ENCODE measurements at regions not wholly inside any gene's neighbourhood (a gene's known extent, or its start where the extent isn't known, plus 50 kb on each side); places are given as distances from the start of the nearest gene placed in this dataset.
A peak's percentile ranks its signal among the peaks of the same experiment; 100 is the strongest.
"Not testable (repeated sequence)": the region's sequence is repeated elsewhere in the genome, so short reads cannot be mapped to it uniquely, and the experiment has no call there.

DNA sequence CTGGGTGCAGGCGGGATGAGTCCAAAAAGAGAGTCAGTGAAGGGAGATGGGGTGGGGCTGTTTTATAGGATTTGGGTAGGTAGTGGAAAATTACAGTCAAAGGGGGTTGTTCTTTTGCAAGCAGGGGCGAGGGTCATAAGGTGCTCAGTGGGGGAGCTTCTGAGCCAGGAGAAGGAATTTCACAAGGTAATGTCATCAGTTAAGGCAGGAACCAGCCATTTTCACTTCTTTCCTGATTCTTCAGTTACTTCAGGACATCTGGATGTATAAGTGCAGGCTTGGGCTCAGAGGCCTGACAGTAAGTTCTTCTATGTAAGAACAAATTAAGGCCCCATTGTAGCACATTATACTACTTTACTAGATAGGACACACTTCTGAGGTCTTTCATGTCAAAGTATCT is 231.2 kb upstream of the NRXN1 start:
- not testable (repeated sequence) for H3K9me3 ChIP-seq (ENCODE audit: control insufficient read depth, low read length); H3K36me3 ChIP-seq (ENCODE audit: control insufficient read depth, insufficient read depth, low read length, severe bottlenecking); DNase-seq (ENCODE audit: low read depth); H3K9ac ChIP-seq (ENCODE audit: low read length); H3K4me1 ChIP-seq (ENCODE audit: control insufficient read depth, insufficient read depth, low read length); H3K27me3 ChIP-seq (replicated peaks; ENCODE audit: control insufficient read depth, insufficient read depth, low read length); H3K4me3 ChIP-seq (ENCODE audit: low read length)

DNA sequence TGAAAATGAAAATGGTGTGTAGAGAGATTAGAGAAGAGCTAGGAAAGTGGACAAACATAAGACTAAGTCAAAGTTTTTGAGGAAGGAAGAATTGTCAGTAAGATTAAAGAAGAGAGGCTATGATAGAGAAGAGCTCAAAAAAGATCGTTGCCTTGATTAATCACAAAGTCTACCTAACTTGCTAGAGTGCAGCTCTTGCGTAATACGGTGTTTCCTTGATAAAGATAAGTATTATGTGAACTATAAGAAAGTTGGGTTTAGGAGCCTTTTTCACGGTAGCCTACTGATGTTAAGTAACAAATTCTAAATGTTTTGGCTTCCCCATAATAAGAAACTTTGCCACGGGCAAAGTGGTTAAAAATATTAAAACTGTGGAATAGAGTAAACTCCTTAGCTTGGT is 226.4 kb upstream of the NRXN1 start:
- Histone ChIP-seq H3K4me1 (ENCODE audit: control insufficient read depth, insufficient read depth, low read length) (no peaks in the 10 kb centered on the region), H3K9me3 (ENCODE audit: control insufficient read depth, low read length) (no peaks in the 10 kb centered on the region), H3K36me3 (ENCODE audit: control insufficient read depth, insufficient read depth, low read length, severe bottlenecking) (no peaks in the 10 kb centered on the region), H3K4me3 (ENCODE audit: low read length) (no peak overlapping the region), H3K9ac (ENCODE audit: low read length) (no peak overlapping the region), H3K27me3 (replicated peaks; ENCODE audit: control insufficient read depth, insufficient read depth, low read length) (no peaks in the 10 kb centered on the region)
- no peak for DNase-seq (ENCODE audit: low read depth)

DNA sequence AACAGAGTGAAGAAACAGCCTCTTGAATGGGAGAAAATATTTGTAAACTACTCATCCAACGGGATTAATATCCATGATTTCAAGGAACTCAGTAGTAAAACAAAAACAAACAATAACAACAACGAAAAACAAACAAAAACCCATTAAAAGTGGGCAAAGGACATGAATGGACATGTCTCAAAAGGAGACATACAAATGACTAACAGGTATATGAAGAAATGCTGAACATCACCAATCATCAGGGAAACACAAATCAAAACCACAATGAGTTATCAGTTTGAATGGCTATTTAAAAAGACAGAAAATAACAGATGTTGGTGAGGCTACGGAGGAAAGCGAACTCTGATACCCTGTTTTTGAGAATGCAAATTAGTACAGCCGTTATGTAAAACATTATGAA is 224.8 kb upstream of the NRXN1 start:
- no peaks in the 10 kb centered on the region for H3K4me1 ChIP-seq (ENCODE audit: control insufficient read depth, insufficient read depth, low read length)
- no peak for DNase-seq (ENCODE audit: low read depth)
- no peaks in the 10 kb centered on the region for H3K9me3 ChIP-seq (ENCODE audit: control insufficient read depth, low read length)
- H3K36me3 ChIP-seq (ENCODE audit: control insufficient read depth, insufficient read depth, low read length, severe bottlenecking) = no peaks in the 10 kb centered on the region
- no peaks in the 10 kb centered on the region for H3K27me3 ChIP-seq (replicated peaks; ENCODE audit: control insufficient read depth, insufficient read depth, low read length)
- no peak overlapping the region for H3K4me3 ChIP-seq (ENCODE audit: low read length)
- no peak overlapping the region for H3K9ac ChIP-seq (ENCODE audit: low read length)

DNA sequence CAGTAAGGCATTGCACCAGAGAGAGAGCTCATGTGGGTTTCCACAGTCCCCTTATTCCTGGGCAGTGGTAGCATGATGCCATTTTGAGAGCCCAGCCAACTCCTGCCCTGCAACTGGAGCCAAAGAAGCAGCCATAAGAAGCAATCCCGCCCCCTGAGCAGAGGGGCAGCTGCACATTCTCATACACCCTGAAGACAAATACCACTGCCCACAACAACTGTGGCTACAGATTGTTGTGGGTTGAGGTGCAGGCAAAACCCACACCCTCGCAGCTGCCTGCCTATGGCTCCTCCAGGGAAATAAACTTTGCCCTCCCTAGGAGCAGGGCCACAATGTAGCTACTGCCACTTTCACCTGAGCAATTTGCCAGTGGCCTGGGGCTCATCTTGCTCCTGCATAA is 219.4 kb upstream of the NRXN1 start:
- no peaks in the 10 kb centered on the region for H3K9me3 ChIP-seq (ENCODE audit: control insufficient read depth, low read length)
- H3K9ac ChIP-seq (ENCODE audit: low read length) = no peak overlapping the region
- no peak for DNase-seq (ENCODE audit: low read depth)
- H3K36me3 ChIP-seq (ENCODE audit: control insufficient read depth, insufficient read depth, low read length, severe bottlenecking) = no peaks in the 10 kb centered on the region
- no peaks in the 10 kb centered on the region for H3K4me1 ChIP-seq (ENCODE audit: control insufficient read depth, insufficient read depth, low read length)
- no peaks in the 10 kb centered on the region for H3K27me3 ChIP-seq (replicated peaks; ENCODE audit: control insufficient read depth, insufficient read depth, low read length)
- H3K4me3 ChIP-seq (ENCODE audit: low read length) = no peak overlapping the region

DNA sequence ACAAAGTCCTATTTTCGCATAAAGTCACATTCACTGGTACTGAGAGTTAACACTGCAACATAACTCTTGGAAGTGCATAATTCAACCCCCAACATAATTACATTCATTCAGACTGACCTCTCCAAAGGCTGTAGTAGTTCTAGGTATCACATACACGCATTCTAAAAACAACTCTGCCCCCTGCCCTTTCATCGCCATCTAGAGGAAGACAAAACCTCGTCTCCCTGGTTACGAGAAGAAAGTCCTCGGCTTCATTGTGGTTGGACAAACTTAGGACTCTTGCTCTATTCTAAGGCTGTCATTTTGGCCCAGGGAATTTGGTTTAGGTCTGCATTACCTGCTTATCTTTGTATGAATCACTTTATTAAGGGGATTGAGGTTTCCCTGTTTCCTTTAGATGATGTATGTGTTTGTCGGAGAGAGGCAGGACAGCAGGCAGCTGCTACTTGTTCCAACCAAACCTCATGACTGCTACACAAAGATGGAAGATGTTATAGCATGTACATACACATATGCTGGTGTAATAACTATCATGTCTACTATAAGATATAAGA is 215.4 kb upstream of the NRXN1 start:
- Histone ChIP-seq H3K9ac (ENCODE audit: low read length) (no peak overlapping the region), H3K9me3 (ENCODE audit: control insufficient read depth, low read length) (no peaks in the 10 kb centered on the region), H3K4me1 (ENCODE audit: control insufficient read depth, insufficient read depth, low read length) (no peaks in the 10 kb centered on the region), H3K36me3 (ENCODE audit: control insufficient read depth, insufficient read depth, low read length, severe bottlenecking) (no peaks in the 10 kb centered on the region), H3K27me3 (replicated peaks; ENCODE audit: control insufficient read depth, insufficient read depth, low read length) (no peaks in the 10 kb centered on the region), H3K4me3 (ENCODE audit: low read length) (no peak overlapping the region)
- DNase-seq (ENCODE audit: low read depth) = no peak

DNA sequence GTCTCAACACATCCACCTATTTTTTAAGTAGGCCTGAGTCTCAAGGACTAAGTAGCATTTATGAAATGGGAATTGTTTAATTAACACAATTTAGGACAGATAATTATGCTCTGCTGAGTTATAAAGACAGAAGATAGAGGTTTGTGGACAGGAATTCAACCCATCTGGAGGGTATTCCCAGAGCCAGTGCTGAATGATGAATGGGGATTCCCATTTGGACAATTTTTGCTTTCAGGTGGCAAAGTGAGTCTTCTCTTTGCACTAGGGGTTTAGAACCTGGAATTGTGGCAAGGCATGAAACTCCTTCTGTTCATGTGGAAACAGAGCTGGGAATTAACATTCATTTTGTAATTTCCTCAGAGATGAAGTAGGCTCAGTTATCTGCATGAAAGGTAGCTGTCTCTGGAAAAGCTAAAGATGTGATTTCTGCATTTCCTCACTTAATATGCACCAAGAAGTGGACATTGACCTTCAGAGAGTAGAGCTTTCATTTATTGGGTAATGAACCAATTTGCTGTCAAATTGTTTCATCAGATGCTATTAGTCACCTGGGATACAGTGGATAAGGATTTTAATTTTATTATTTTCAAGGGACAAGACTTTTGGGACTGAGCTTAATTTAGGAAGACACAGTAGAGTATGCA is 212.1 kb upstream of the NRXN1 start:
- no peak for DNase-seq (ENCODE audit: low read depth)
- Histone ChIP-seq H3K9me3 (ENCODE audit: control insufficient read depth, low read length) (no peaks in the 10 kb centered on the region), H3K9ac (ENCODE audit: low read length) (no peak overlapping the region), H3K4me3 (ENCODE audit: low read length) (no peak overlapping the region), H3K4me1 (ENCODE audit: control insufficient read depth, insufficient read depth, low read length) (no peaks in the 10 kb centered on the region), H3K27me3 (replicated peaks; ENCODE audit: control insufficient read depth, insufficient read depth, low read length) (no peaks in the 10 kb centered on the region), H3K36me3 (ENCODE audit: control insufficient read depth, insufficient read depth, low read length, severe bottlenecking) (no peaks in the 10 kb centered on the region)

DNA sequence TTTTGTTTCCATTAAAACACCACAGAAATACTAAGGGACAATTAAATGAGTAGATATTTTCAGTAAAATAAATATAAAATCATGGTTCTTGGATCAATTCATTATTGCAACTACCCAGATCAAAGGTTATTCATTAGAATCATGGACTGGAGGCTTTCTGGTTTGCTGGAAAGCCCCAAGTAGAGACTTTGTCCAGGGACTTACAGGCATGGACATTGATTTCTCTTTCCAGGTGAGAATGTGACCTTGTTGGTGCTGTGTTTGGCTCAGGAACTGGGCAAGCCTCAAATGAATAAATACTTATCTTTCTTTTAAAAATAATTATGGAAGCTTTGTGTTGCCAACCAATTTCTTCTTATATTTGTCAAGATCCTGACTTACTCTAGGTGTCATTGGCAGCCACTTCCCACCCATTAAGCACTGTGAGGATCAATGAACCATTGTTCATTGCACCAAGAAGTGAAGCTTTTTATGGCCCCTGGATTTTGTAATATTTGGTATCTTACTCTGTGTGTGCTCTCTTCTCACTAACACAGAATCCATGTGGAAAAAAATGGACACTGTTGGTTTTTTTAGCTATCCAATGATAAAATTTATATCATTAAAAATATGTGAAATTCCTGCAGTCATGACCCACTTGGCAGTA is 205.8 kb upstream of the NRXN1 start:
- no peak overlapping the region for H3K9ac ChIP-seq (ENCODE audit: low read length)
- H3K4me3 ChIP-seq (ENCODE audit: low read length) = no peak overlapping the region
- H3K36me3 ChIP-seq (ENCODE audit: control insufficient read depth, insufficient read depth, low read length, severe bottlenecking) = no peaks in the 10 kb centered on the region
- H3K9me3 ChIP-seq (ENCODE audit: control insufficient read depth, low read length) = no peaks in the 10 kb centered on the region
- no peaks in the 10 kb centered on the region for H3K4me1 ChIP-seq (ENCODE audit: control insufficient read depth, insufficient read depth, low read length)
- no peak for DNase-seq (ENCODE audit: low read depth)
- no peaks in the 10 kb centered on the region for H3K27me3 ChIP-seq (replicated peaks; ENCODE audit: control insufficient read depth, insufficient read depth, low read length)

DNA sequence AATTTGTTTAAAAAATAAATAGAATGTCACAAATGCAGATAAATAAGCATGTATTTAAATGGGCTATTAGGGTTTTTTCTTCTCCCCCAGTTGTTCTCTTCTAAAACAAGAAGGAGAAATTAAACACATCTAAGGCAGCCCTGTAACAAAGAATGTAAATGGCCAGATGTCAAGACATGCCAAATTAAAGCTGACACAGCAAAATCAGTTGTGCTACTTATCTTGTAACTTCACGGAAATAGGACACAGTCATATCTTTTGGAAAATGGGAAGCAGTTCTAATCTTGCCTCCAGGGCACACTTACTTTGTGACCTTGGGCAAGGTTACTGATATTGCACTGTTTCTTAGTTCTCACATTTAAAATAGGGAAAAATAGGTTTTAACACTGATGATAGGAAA is 200.1 kb upstream of the NRXN1 start:
- Histone ChIP-seq H3K4me3 (ENCODE audit: low read length) (no peak overlapping the region), H3K36me3 (ENCODE audit: control insufficient read depth, insufficient read depth, low read length, severe bottlenecking) (no peaks in the 10 kb centered on the region), H3K9me3 (ENCODE audit: control insufficient read depth, low read length) (peaks cover 3% of the 10 kb centered on the region), H3K27me3 (replicated peaks; ENCODE audit: control insufficient read depth, insufficient read depth, low read length) (no peaks in the 10 kb centered on the region), H3K9ac (ENCODE audit: low read length) (no peak overlapping the region), H3K4me1 (ENCODE audit: control insufficient read depth, insufficient read depth, low read length) (peaks cover 4% of the 10 kb centered on the region)
- no peak for DNase-seq (ENCODE audit: low read depth)

DNA sequence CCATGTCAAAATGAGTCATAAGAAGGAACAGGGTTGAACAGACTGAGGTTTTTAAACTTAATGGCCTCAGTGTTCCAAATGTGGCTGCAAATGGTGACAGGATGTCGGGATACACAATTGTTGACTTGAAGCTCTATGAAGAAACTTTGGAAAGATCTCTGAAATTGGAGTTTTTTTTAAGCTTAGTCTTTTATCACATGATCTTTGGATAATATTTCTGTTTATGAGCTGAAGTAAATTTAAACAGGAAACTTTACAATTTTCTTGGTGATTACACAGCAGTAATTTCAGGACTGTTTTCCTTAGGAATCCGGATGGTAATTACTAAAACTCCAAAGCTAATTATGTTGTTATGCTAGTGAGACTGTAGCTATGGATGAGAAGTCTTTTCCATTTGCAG is 199.1 kb upstream of the NRXN1 start:
- H3K36me3 ChIP-seq (ENCODE audit: control insufficient read depth, insufficient read depth, low read length, severe bottlenecking) = no peaks in the 10 kb centered on the region
- DNase-seq (ENCODE audit: low read depth) = peak; percentile 23

DNA sequence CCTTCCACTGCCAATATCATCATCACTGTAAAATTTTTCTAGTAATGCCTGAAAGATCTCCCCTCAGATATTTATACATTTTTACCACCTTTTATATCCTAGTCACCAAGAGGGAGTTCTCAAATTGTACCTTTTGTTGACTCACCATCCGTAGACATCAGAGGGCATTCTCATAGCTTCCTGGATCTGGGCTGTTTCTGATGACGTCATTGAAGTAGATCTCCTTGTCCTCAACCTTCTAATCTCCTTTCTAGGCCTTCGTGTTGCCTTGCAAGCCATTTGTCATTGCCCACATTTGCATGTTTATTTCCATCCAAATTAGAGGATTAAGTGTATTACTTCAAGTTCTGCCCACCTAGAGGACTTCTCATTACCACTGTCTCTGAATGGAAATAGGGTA is 193.4 kb upstream of the NRXN1 start:
- H3K4me3 ChIP-seq (ENCODE audit: low read length) = no peak overlapping the region

More for the DNA sequence above, 199.1 kb upstream of the NRXN1 start:
- H3K9ac ChIP-seq (ENCODE audit: low read length) = no peak overlapping the region
- peaks cover 3% of the 10 kb centered on the region for H3K9me3 ChIP-seq (ENCODE audit: control insufficient read depth, low read length)
- no peak overlapping the region for H3K4me3 ChIP-seq (ENCODE audit: low read length)
- no peaks in the 10 kb centered on the region for H3K27me3 ChIP-seq (replicated peaks; ENCODE audit: control insufficient read depth, insufficient read depth, low read length)
- peaks cover 4% of the 10 kb centered on the region for H3K4me1 ChIP-seq (ENCODE audit: control insufficient read depth, insufficient read depth, low read length)

DNA sequence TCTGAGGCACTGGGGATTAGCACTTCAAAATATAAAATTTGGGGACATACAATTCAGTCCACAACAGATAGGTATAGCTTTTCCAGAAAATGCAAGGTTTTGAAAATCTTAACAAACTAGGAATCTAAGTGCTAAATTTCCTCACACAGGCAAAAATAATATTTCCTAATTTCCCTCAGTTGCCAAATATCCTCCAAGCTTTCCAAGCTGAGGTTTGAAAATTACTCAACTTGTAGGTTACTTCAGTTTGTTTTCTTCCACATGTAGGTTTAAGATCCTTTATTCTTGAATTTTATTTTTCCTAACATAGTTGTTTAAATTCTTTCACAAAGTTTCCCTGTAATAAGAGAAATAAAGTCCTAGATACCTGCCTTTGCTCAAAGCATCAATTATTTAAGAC is 192.9 kb upstream of the NRXN1 start:
- DNase-seq (ENCODE audit: low read depth) = peak; percentile 45
- Histone ChIP-seq H3K27me3 (replicated peaks; ENCODE audit: control insufficient read depth, insufficient read depth, low read length) (no peaks in the 10 kb centered on the region), H3K9me3 (ENCODE audit: control insufficient read depth, low read length) (peaks cover 5% of the 10 kb centered on the region), H3K36me3 (ENCODE audit: control insufficient read depth, insufficient read depth, low read length, severe bottlenecking) (no peaks in the 10 kb centered on the region), H3K4me1 (ENCODE audit: control insufficient read depth, insufficient read depth, low read length) (peaks cover 9% of the 10 kb centered on the region), H3K9ac (ENCODE audit: low read length) (no peak overlapping the region), H3K4me3 (ENCODE audit: low read length) (no peak overlapping the region)

More for the DNA sequence above, 193.4 kb upstream of the NRXN1 start:
- H3K27me3 ChIP-seq (replicated peaks; ENCODE audit: control insufficient read depth, insufficient read depth, low read length) = no peaks in the 10 kb centered on the region
- H3K9me3 ChIP-seq (ENCODE audit: control insufficient read depth, low read length) = peaks cover 4% of the 10 kb centered on the region
- no peaks in the 10 kb centered on the region for H3K36me3 ChIP-seq (ENCODE audit: control insufficient read depth, insufficient read depth, low read length, severe bottlenecking)
- H3K4me1 ChIP-seq (ENCODE audit: control insufficient read depth, insufficient read depth, low read length) = peaks cover 9% of the 10 kb centered on the region
- no peak overlapping the region for H3K9ac ChIP-seq (ENCODE audit: low read length)
- no peak for DNase-seq (ENCODE audit: low read depth)
